CD4-positive, alpha-beta memory T cell (primary cell): ENCODE measurements at regions not wholly inside any gene's neighbourhood (a gene's known extent, or its start where the extent isn't known, plus 50 kb on each side); places are given as distances from the start of the nearest gene placed in this dataset.

ENCODE experiments used
- CTCF ChIA-PET: fragments of 350-600 bp; sonication (Branson Sonifier 250); formaldehyde crosslinking; loops from one replicate; lab custom pipeline; 2021; ENCODE audit warnings: inconsistent platforms; ENCODE audit not compliant: partially characterized antibody; lab: Charles Lee
- POLR2A ChIA-PET: fragments of 350-600 bp; sonication (Branson Sonifier 250); formaldehyde crosslinking; loops from one replicate; lab custom pipeline; 2021; ENCODE audit not compliant: partially characterized antibody; lab: Charles Lee
- DNase-seq, 5 donors: peaks; one replicate each; pipeline versions ENCODE4 v3.0.0 to v3.0.0-alpha.2; 2020 to 2022; ENCODE audit warnings: mixed read lengths in 1 of 5
- H3K27ac ChIP-seq: one replicate; pipeline ENCODE4 v1.7.0; 2013; ENCODE audit warnings: low read depth, low read length
- H3K27me3 ChIP-seq: 2 replicates; pipeline ENCODE4 v1.7.0; 2013; ENCODE audit warnings: mild to moderate bottlenecking, low read length, moderate library complexity; ENCODE audit not compliant: insufficient read depth
- H3K36me3 ChIP-seq: 2 replicates; pipeline ENCODE4 v1.7.0; 2013; ENCODE audit warnings: mild to moderate bottlenecking, low read length, moderate library complexity; ENCODE audit not compliant: insufficient read depth
- H3K4me1 ChIP-seq: 2 replicates; pipeline ENCODE4 v1.7.0; 2013; ENCODE audit warnings: mild to moderate bottlenecking, low read length, moderate library complexity; ENCODE audit not compliant: insufficient read depth
- H3K4me3 ChIP-seq, 2 donors: one replicate each; pipeline ENCODE4 v1.7.0; 2013; ENCODE audit warnings: low read length in 2 of 2, mild to moderate bottlenecking in 1 of 2
- H3K9me3 ChIP-seq, 2 donors: one replicate each; pipeline ENCODE4 v1.7.0; 2013; ENCODE audit warnings: low read length in 2 of 2, control low read depth in 1 of 2; ENCODE audit not compliant: control insufficient read depth in 1 of 2
- H3K27ac Mint-ChIP-seq, 7 donors: one replicate each; pipeline ENCODE4 v1.8.0; 2020 to 2021; ENCODE audit warnings: mixed read lengths in 7 of 7, mild to moderate bottlenecking in 6 of 7, inconsistent platforms in 3 of 7, moderate library complexity in 3 of 7
- H3K27me3 Mint-ChIP-seq, 2 donors: one replicate each; pipeline ENCODE4 v1.8.0; 2020 to 2021; ENCODE audit warnings: mixed read lengths in 2 of 2
- H3K36me3 Mint-ChIP-seq, 2 donors: one replicate each; pipeline ENCODE4 v1.8.0; 2020 to 2021; ENCODE audit warnings: mixed read lengths in 2 of 2, inconsistent platforms in 1 of 2, mild to moderate bottlenecking in 1 of 2
- H3K4me1 Mint-ChIP-seq, 4 donors: one replicate each; pipeline ENCODE4 v1.8.0; 2020 to 2021; ENCODE audit warnings: mixed read lengths in 4 of 4, mild to moderate bottlenecking in 1 of 4
- H3K4me3 Mint-ChIP-seq, 8 donors: one replicate each; pipeline ENCODE4 v1.8.0; 2020 to 2021; ENCODE audit warnings: mixed read lengths in 8 of 8, mild to moderate bottlenecking in 7 of 8, moderate library complexity in 6 of 8, inconsistent platforms in 3 of 8
- H3K9me3 Mint-ChIP-seq, 8 donors: one replicate each; pipeline ENCODE4 v1.8.0; 2020 to 2021; ENCODE audit warnings: mixed read lengths in 8 of 8, mild to moderate bottlenecking in 5 of 8, inconsistent platforms in 3 of 8, moderate library complexity in 1 of 8
- intact Hi-C: fragments of 100-400 bp; cut with micrococcal nuclease; formaldehyde crosslinking; loops from one replicate; pipeline ENCODE4 v1.15.1; 2023

- peaks cover 0 to 3% of the 10 kb centered on the region in 2 donors for H3K27me3 Mint-ChIP-seq
- ChIA-PET CTCF (no interaction called here), POLR2A (no interaction called here)
- H3K27ac ChIP-seq: no peak overlapping the region
- no peak overlapping the region for H3K4me3 ChIP-seq
- H3K36me3 ChIP-seq: no peaks in the 10 kb centered on the region
- H3K9me3 Mint-ChIP-seq: peaks cover 0 to 8% (median 2%) of the 10 kb centered on the region in 8 donors
- no peak overlapping the region for H3K27ac Mint-ChIP-seq
- intact Hi-C loops: no loop called here
- H3K4me1 Mint-ChIP-seq: no peaks in the 10 kb centered on the region
- DNase-seq: no peak
- H3K4me1 ChIP-seq: no peaks in the 10 kb centered on the region
- H3K9me3 ChIP-seq: no peaks in the 10 kb centered on the region
- H3K27me3 ChIP-seq: no peaks in the 10 kb centered on the region
- no peaks in the 10 kb centered on the region for H3K36me3 Mint-ChIP-seq
- H3K4me3 Mint-ChIP-seq: no peak overlapping the region
These were observed 519.4 kb upstream of the JAG1 start for GRCh38 chr20:11193241-11193640.

- ChIA-PET POLR2A (no interaction called here), CTCF (interaction anchor here (1.0 kb wide), 1 partner anchor 10 kb away, joined by 3 read pairs; no protein-coding TSS in a partner anchor)
- no peak overlapping the region for H3K27ac ChIP-seq
- DNase-seq: no peak
- no peaks in the 10 kb centered on the region for H3K36me3 ChIP-seq
- H3K4me1 Mint-ChIP-seq: no peaks in the 10 kb centered on the region
- H3K27me3 Mint-ChIP-seq: peaks cover 0 to 3% of the 10 kb centered on the region in 2 donors
- H3K27ac Mint-ChIP-seq: no peak overlapping the region
- H3K27me3 ChIP-seq: no peaks in the 10 kb centered on the region
- intact Hi-C loops: no loop called here
- H3K4me3 ChIP-seq: no peak overlapping the region
- H3K9me3 Mint-ChIP-seq: peaks cover 0 to 4% (median 2%) of the 10 kb centered on the region in 8 donors
- H3K36me3 Mint-ChIP-seq: no peaks in the 10 kb centered on the region
- no peak overlapping the region for H3K4me3 Mint-ChIP-seq
- no peaks in the 10 kb centered on the region for H3K4me1 ChIP-seq
- no peaks in the 10 kb centered on the region for H3K9me3 ChIP-seq
These were observed 521.4 kb upstream of the JAG1 start for GRCh38 chr20:11195169-11195568.

- intact Hi-C loops: no loop called here
- no peak overlapping the region for H3K27ac Mint-ChIP-seq
- H3K27me3 Mint-ChIP-seq: peaks cover 0 to 3% of the 10 kb centered on the region in 2 donors
- H3K9me3 Mint-ChIP-seq: peaks cover 0 to 4% (median under 1%) of the 10 kb centered on the region in 8 donors
- no peaks in the 10 kb centered on the region for H3K4me1 Mint-ChIP-seq
- H3K27me3 ChIP-seq: no peaks in the 10 kb centered on the region
- no peaks in the 10 kb centered on the region for H3K4me1 ChIP-seq
- H3K36me3 Mint-ChIP-seq: no peaks in the 10 kb centered on the region
- DNase-seq: no peak
- no peaks in the 10 kb centered on the region for H3K36me3 ChIP-seq
- H3K27ac ChIP-seq: no peak overlapping the region
- CTCF ChIA-PET: no interaction called here
- H3K4me3 Mint-ChIP-seq: no peak overlapping the region
- POLR2A ChIA-PET: no interaction called here
- H3K4me3 ChIP-seq: no peak overlapping the region
- no peaks in the 10 kb centered on the region for H3K9me3 ChIP-seq
These were observed 522.2 kb upstream of the JAG1 start for GRCh38 chr20:11195899-11196558.

- DNase-seq: no peak
- intact Hi-C loops: no loop called here
- Histone ChIP-seq H3K36me3 (no peaks in the 10 kb centered on the region), H3K27me3 (no peaks in the 10 kb centered on the region), H3K4me3 (no peak overlapping the region), H3K27ac (no peak overlapping the region), H3K9me3 (no peaks in the 10 kb centered on the region), H3K4me1 (no peaks in the 10 kb centered on the region)
- no peaks in the 10 kb centered on the region for H3K4me1 Mint-ChIP-seq
- CTCF ChIA-PET: no interaction called here
- H3K4me3 Mint-ChIP-seq: no peak overlapping the region
- peaks cover 0 to 4% (median 0%) of the 10 kb centered on the region in 8 donors for H3K9me3 Mint-ChIP-seq
- no peaks in the 10 kb centered on the region for H3K36me3 Mint-ChIP-seq
- POLR2A ChIA-PET: no interaction called here
- no peak overlapping the region for H3K27ac Mint-ChIP-seq
- no peaks in the 10 kb centered on the region for H3K27me3 Mint-ChIP-seq
These were observed 524.1 kb upstream of the JAG1 start for GRCh38 chr20:11197851-11198250.

- Mint-ChIP-seq H3K27me3 (no peaks in the 10 kb centered on the region), H3K27ac (no peak overlapping the region), H3K36me3 (no peaks in the 10 kb centered on the region), H3K4me1 (peaks cover 0 to 3% (median 0%) of the 10 kb centered on the region in 4 donors), H3K4me3 (no peak overlapping the region), H3K9me3 (peaks cover 0 to 4% (median 0%) of the 10 kb centered on the region in 8 donors)
- intact Hi-C loops: no loop called here
- Histone ChIP-seq H3K4me1 (no peaks in the 10 kb centered on the region), H3K4me3 (no peak overlapping the region), H3K27me3 (no peaks in the 10 kb centered on the region), H3K9me3 (no peaks in the 10 kb centered on the region), H3K36me3 (no peaks in the 10 kb centered on the region), H3K27ac (no peak overlapping the region)
- ChIA-PET POLR2A (no interaction called here), CTCF (no interaction called here)
- DNase-seq: no peak
These were observed 526.6 kb upstream of the JAG1 start for GRCh38 chr20:11200423-11200822.

- CTCF ChIA-PET: interaction anchor here (0.7 kb wide), 1 partner anchor 10 kb away, joined by 3 read pairs; no protein-coding TSS in a partner anchor
- Mint-ChIP-seq H3K36me3 (no peaks in the 10 kb centered on the region), H3K27ac (no peak overlapping the region), H3K4me1 (peaks cover 0 to 3% (median 0%) of the 10 kb centered on the region in 4 donors), H3K9me3 (no peaks in the 10 kb centered on the region), H3K27me3 (no peaks in the 10 kb centered on the region), H3K4me3 (peak overlapping the region in 2 of 8 donors; percentile 1 to 15)
- no peak for DNase-seq
- Histone ChIP-seq H3K9me3 (no peaks in the 10 kb centered on the region), H3K4me3 (no peak overlapping the region), H3K36me3 (no peaks in the 10 kb centered on the region), H3K27ac (no peak overlapping the region), H3K27me3 (no peaks in the 10 kb centered on the region), H3K4me1 (no peaks in the 10 kb centered on the region)
- POLR2A ChIA-PET: no interaction called here
- intact Hi-C loops: no loop called here
These were observed 531.3 kb upstream of the JAG1 start for GRCh38 chr20:11204926-11205768.

GRCh38 chr20:11205769-11206362 lies 532.1 kb upstream of the JAG1 start:
- Mint-ChIP-seq H3K4me3 (no peak overlapping the region), H3K27me3 (no peaks in the 10 kb centered on the region), H3K27ac (no peak overlapping the region), H3K9me3 (no peaks in the 10 kb centered on the region), H3K4me1 (peaks cover 0 to 3% (median 0%) of the 10 kb centered on the region in 4 donors), H3K36me3 (no peaks in the 10 kb centered on the region)
- DNase-seq: no peak
- Histone ChIP-seq H3K27me3 (no peaks in the 10 kb centered on the region), H3K27ac (no peak overlapping the region), H3K4me3 (no peak overlapping the region), H3K4me1 (no peaks in the 10 kb centered on the region), H3K9me3 (no peaks in the 10 kb centered on the region), H3K36me3 (no peaks in the 10 kb centered on the region)
- intact Hi-C loops: no loop called here
- CTCF ChIA-PET: no interaction called here
- POLR2A ChIA-PET: no interaction called here
